OCI-LY1 (cell line): ENCODE measurements at regions not wholly inside any gene's neighbourhood (a gene's known extent, or its start where the extent isn't known, plus 50 kb on each side); places are given as distances from the start of the nearest gene placed in this dataset.

Experiments used
- EZH2 ChIP-seq: fragments of 200-600 bp; sonication (generic), shearing (Covaris generic); IDR thresholded peaks from 2 replicates; pipeline ENCODE4 v1.8.0; 2017; ENCODE audit warnings: borderline replicate concordance, mixed run types, mild to moderate bottlenecking, antibody characterized with exemption, low read length, moderate library complexity, mixed read lengths
- TF ChIP-seq, protein P1 (sequence below): fragments of 200-600 bp; sonication (generic), shearing (Covaris generic); IDR thresholded peaks from 2 replicates; pipeline ENCODE4 v1.5.1; 2017; ENCODE audit warnings: mild to moderate bottlenecking, antibody characterized with exemption, low read length, moderate library complexity, mixed read lengths

DNA sequence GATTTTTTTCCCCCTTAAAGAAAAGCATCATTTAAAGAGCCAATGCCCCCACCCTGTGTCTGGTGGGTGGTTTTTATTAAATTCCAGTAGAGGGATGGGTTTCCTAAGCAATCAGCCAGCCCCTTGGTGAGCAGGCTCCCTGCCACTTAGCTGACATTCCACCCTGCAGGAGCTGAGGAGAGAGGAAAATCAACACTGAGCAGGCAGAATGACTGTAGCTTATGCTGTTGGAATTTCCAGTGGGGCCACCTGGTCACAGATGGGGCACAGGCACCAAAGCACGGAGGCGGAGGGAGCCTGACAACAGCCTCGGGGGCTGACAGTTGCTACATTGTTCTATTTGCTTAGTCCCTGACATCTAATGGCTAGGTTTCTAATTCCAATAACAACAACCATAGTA is 127.7 kb downstream of the TMEM30B start:
- TF ChIP-seq, protein P1, sequence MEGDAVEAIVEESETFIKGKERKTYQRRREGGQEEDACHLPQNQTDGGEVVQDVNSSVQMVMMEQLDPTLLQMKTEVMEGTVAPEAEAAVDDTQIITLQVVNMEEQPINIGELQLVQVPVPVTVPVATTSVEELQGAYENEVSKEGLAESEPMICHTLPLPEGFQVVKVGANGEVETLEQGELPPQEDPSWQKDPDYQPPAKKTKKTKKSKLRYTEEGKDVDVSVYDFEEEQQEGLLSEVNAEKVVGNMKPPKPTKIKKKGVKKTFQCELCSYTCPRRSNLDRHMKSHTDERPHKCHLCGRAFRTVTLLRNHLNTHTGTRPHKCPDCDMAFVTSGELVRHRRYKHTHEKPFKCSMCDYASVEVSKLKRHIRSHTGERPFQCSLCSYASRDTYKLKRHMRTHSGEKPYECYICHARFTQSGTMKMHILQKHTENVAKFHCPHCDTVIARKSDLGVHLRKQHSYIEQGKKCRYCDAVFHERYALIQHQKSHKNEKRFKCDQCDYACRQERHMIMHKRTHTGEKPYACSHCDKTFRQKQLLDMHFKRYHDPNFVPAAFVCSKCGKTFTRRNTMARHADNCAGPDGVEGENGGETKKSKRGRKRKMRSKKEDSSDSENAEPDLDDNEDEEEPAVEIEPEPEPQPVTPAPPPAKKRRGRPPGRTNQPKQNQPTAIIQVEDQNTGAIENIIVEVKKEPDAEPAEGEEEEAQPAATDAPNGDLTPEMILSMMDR = no peak
- no peak for TF ChIP-seq EZH2
